ENCODE measurements at regions not wholly inside any gene's neighbourhood (a gene's known extent, or its start where the extent isn't known, plus 50 kb on each side); places are given as distances from the start of the nearest gene placed in this dataset.

GRCh38 chr12:83920821-83921547, 991.6 kb downstream of the SLC6A15 start:
- TF ChIP-seq ISL1 (CRISPR knock-in tag; IDR thresholded peaks at IDR 0.05) (0 out of 2 replicates have a peak, but pooled peaks have one; percentile 43), ESRRG (CRISPR knock-in tag; IDR thresholded peaks at IDR 0.05) (no peak)
- ATAC-seq, result no peak

- ATAC-seq, result no peak
- TF ChIP-seq PATZ1 (CRISPR knock-in tag; IDR thresholded peaks at IDR 0.05; ENCODE audit: borderline replicate concordance), result no peak
- no peak for TF ChIP-seq GLIS3 (CRISPR knock-in tag; IDR thresholded peaks at IDR 0.05)
- no peak for TF ChIP-seq ZC3H10 (CRISPR knock-in tag; IDR thresholded peaks at IDR 0.05)
- TF ChIP-seq RARB (CRISPR knock-in tag; IDR thresholded peaks at IDR 0.05), result no peak
- no peak for TF ChIP-seq CSDC2 (CRISPR knock-in tag; IDR thresholded peaks at IDR 0.05)
- TF ChIP-seq ZNF8 (CRISPR knock-in tag; IDR thresholded peaks at IDR 0.05), result no peak
- TF ChIP-seq TOX (CRISPR knock-in tag; IDR thresholded peaks at IDR 0.05; ENCODE audit: borderline replicate concordance), result no peak
- TF ChIP-seq OSR1 (CRISPR knock-in tag; IDR thresholded peaks at IDR 0.05), result no peak
- no peak for TF ChIP-seq PPARA (CRISPR knock-in tag; IDR thresholded peaks at IDR 0.05; ENCODE audit: borderline replicate concordance)
- no peak for TF ChIP-seq BACH2 (CRISPR knock-in tag; IDR thresholded peaks at IDR 0.05; ENCODE audit: borderline replicate concordance)
- TF ChIP-seq TSHZ2 (CRISPR knock-in tag; IDR thresholded peaks at IDR 0.05), result no peak
- no peak for TF ChIP-seq ZFP3 (CRISPR knock-in tag; IDR thresholded peaks at IDR 0.05)
- TF ChIP-seq SNAI2 (CRISPR knock-in tag; IDR thresholded peaks at IDR 0.05), result no peak
- no peak for TF ChIP-seq ESRRG (CRISPR knock-in tag; IDR thresholded peaks at IDR 0.05)
- TF ChIP-seq ARNTL (CRISPR knock-in tag; IDR thresholded peaks at IDR 0.05; ENCODE audit: borderline replicate concordance, low read depth), result no peak
- no peak for TF ChIP-seq ISL1 (CRISPR knock-in tag; IDR thresholded peaks at IDR 0.05)
These were observed 993.5 kb downstream of the SLC6A15 start for GRCh38 chr12:83919081-83919480.

GRCh38 chr12:83904175-83904574, 1008.4 kb downstream of the SLC6A15 start:
- TF ChIP-seq PATZ1 (CRISPR knock-in tag; IDR thresholded peaks at IDR 0.05; ENCODE audit: borderline replicate concordance), result no peak
- TF ChIP-seq SNAI2 (CRISPR knock-in tag; IDR thresholded peaks at IDR 0.05), result no peak
- no peak for TF ChIP-seq ISL1 (CRISPR knock-in tag; IDR thresholded peaks at IDR 0.05)
- no peak for TF ChIP-seq BACH2 (CRISPR knock-in tag; IDR thresholded peaks at IDR 0.05; ENCODE audit: borderline replicate concordance)
- no peak for TF ChIP-seq ZC3H10 (CRISPR knock-in tag; IDR thresholded peaks at IDR 0.05)
- no peak for TF ChIP-seq POU6F1 (CRISPR knock-in tag; IDR thresholded peaks at IDR 0.05; ENCODE audit: borderline replicate concordance, low read depth)
- no peak for TF ChIP-seq ZNF70 (CRISPR knock-in tag; IDR thresholded peaks at IDR 0.05)
- TF ChIP-seq CSRNP3 (CRISPR knock-in tag; IDR thresholded peaks at IDR 0.05), result no peak
- no peak for TF ChIP-seq ZFP3 (CRISPR knock-in tag; IDR thresholded peaks at IDR 0.05)
- no peak for ATAC-seq

Data from SK-N-SH treated with all-trans-retinoic acid at 6 μM for 48 hours (cell line).